HCT116 (cell line): ENCODE measurements at regions not wholly inside any gene's neighbourhood (a gene's known extent, or its start where the extent isn't known, plus 50 kb on each side); places are given as distances from the start of the nearest gene placed in this dataset.

Experiments used
- ATAC-seq: fragments of 200-7000 bp; cut with Tn5 transposase; 2 replicates; pipeline ENCODE4 v1.9.1; 2020; ENCODE audit warnings: mild to moderate bottlenecking, moderate library complexity
- BruUV-seq: library from RNA; stranded (reverse); fragments of 400-500 nt; replicated peaks from 2 replicates; lab custom pipeline; 2021; lab: Mats Ljungman, UMichigan
- CTCF ChIA-PET: fragments of 300-600 bp; sonication (Branson Sonifier 250); formaldehyde crosslinking; loops from one replicate; lab custom pipeline; 2021; ENCODE audit warnings: antibody characterized with exemption; lab: Charles Lee
- POLR2A ChIA-PET: fragments of 300-600, 350-600 bp; sonication (Branson Sonifier 250); formaldehyde crosslinking; loops from one replicate; lab custom pipeline; 2021; ENCODE audit warnings: antibody characterized with exemption; lab: Charles Lee
- RAD21 ChIA-PET, 2 experiments: fragments of 300-600 bp; sonication (Branson Sonifier 250); formaldehyde crosslinking; loops; one replicate each; lab custom pipeline; 2023; ENCODE audit warnings: low total read pairs in 2 of 2; ENCODE audit not compliant: uncharacterized antibody in 2 of 2, unreplicated experiment in 2 of 2, low non-redundant PET in 1 of 2; lab: Charles Lee
- DNase-seq: peaks from one replicate; pipeline ENCODE4 v3.0.0-alpha.2; 2010; ENCODE audit warnings: low read depth, low spot score
- H2AFZ ChIP-seq: fragments of 200-600 bp; shearing (Covaris generic), sonication (generic); 2 replicates; pipeline ENCODE4 v1.6.1; 2017; ENCODE audit warnings: low read depth, mixed run types, mixed read lengths, antibody characterized with exemption, low read length; ENCODE audit not compliant: poor library complexity, severe bottlenecking
- H3K27ac ChIP-seq: 2 replicates; pipeline ENCODE4 v1.5.1; 2012; ENCODE audit warnings: low read depth, low read length
- H3K27me3 ChIP-seq: fragments of 200-600 bp; sonication (generic); 2 replicates; pipeline ENCODE4 v1.6.1; 2016; ENCODE audit warnings: mixed run types, low read length, mixed read lengths; ENCODE audit not compliant: insufficient read depth
- H3K36me3 ChIP-seq, 2 experiments: fragments of 200-500 bp in 1 of 2; fragments of 200-600 bp in 1 of 2; sonication (Bioruptor generic) in 1 of 2; sonication (generic) in 1 of 2; 2 replicates each; pipeline versions ENCODE4 v1.5.1 to v1.6.1; 2014 to 2016; ENCODE audit warnings: low read length in 2 of 2, inconsistent platforms in 1 of 2, mixed read lengths in 1 of 2, mixed run types in 1 of 2; ENCODE audit not compliant: insufficient read depth in 2 of 2, control insufficient read depth in 1 of 2
- H3K4me1 ChIP-seq, 2 experiments: fragments of 200-600 bp in 1 of 2; sonication (generic) in 1 of 2; 2 replicates each; pipeline versions ENCODE4 v1.5.1 to v1.6.1; 2012 to 2017; ENCODE audit warnings: low read length in 2 of 2, inconsistent platforms in 1 of 2, mild to moderate bottlenecking in 1 of 2, mixed read lengths in 1 of 2, mixed run types in 1 of 2, moderate library complexity in 1 of 2; ENCODE audit not compliant: insufficient read depth in 2 of 2, control insufficient read depth in 1 of 2
- H3K4me2 ChIP-seq: fragments of 200-600 bp; sonication (generic); 2 replicates; pipeline ENCODE4 v1.6.1; 2017; ENCODE audit warnings: mixed run types, low read length, mixed read lengths
- H3K4me3 ChIP-seq, 2 experiments: fragments of 200-600 bp in 1 of 2; sonication (generic) in 1 of 2; replicated peaks in 1 of 2; 2 replicates each; pipeline ENCODE4 v1.5.1; 2011 to 2016; ENCODE audit warnings: low read length in 2 of 2, control low read depth in 1 of 2, low read depth in 1 of 2, mild to moderate bottlenecking in 1 of 2, mixed read lengths in 1 of 2, mixed run types in 1 of 2
- H3K79me2 ChIP-seq: fragments of 200-600 bp; sonication (generic); 2 replicates; pipeline ENCODE4 v1.6.1; 2017; ENCODE audit warnings: mild to moderate bottlenecking, mixed run types, low read length, moderate library complexity, mixed read lengths; ENCODE audit not compliant: insufficient read depth
- H3K9ac ChIP-seq: fragments of 200-600 bp; sonication (generic); 2 replicates; pipeline ENCODE4 v1.6.1; 2016; ENCODE audit warnings: low read length, mixed read lengths
- H3K9me2 ChIP-seq: fragments of 200-600 bp; sonication (generic), shearing (Covaris generic); 2 replicates; pipeline ENCODE4 v1.6.1; 2017; ENCODE audit warnings: mixed run types, mild to moderate bottlenecking, moderate library complexity; ENCODE audit not compliant: insufficient read depth
- H3K9me3 ChIP-seq, 2 experiments: fragments of 200-500 bp in 1 of 2; fragments of 200-600 bp in 1 of 2; sonication (Bioruptor generic) in 1 of 2; sonication (generic) in 1 of 2; 2 replicates each; pipeline ENCODE4 v1.6.1; 2014 to 2017; ENCODE audit warnings: low read length in 2 of 2, mixed read lengths in 2 of 2, inconsistent platforms in 1 of 2, low read depth in 1 of 2, mild to moderate bottlenecking in 1 of 2, mixed run types in 1 of 2, moderate library complexity in 1 of 2; ENCODE audit not compliant: control insufficient read depth in 1 of 2, insufficient read depth in 1 of 2
- H4K20me1 ChIP-seq: fragments of 200-600 bp; sonication (generic), shearing (Covaris generic); 2 replicates; pipeline ENCODE4 v1.6.1; 2017; ENCODE audit warnings: mixed run types, mild to moderate bottlenecking, moderate library complexity; ENCODE audit not compliant: insufficient read depth
- CEBPB ChIP-seq: IDR thresholded peaks from 2 replicates; pipeline ENCODE4 v1.6.1; 2012; ENCODE audit warnings: low read depth
- JUND ChIP-seq: IDR thresholded peaks from 2 replicates; pipeline ENCODE4 v1.6.1; 2012
- POLR2AphosphoS5 ChIP-seq: IDR thresholded peaks from 2 replicates; pipeline ENCODE4 v1.6.1; 2011; ENCODE audit warnings: mild to moderate bottlenecking, low read depth, low read length, moderate library complexity
- SIN3A ChIP-seq: IDR thresholded peaks from 2 replicates; pipeline ENCODE4 v1.6.1; 2012; ENCODE audit warnings: low read depth
- SP1 ChIP-seq: IDR thresholded peaks from 2 replicates; pipeline ENCODE4 v1.6.1; 2012; ENCODE audit warnings: low read depth
- TCF7L2 ChIP-seq: IDR thresholded peaks from 2 replicates; pipeline ENCODE4 v1.7.0; 2011; ENCODE audit warnings: borderline replicate concordance, inconsistent platforms; ENCODE audit not compliant: insufficient read depth, insufficient read length; ENCODE audit errors: extremely low read depth
- ZFX ChIP-seq: fragments of 450-650 bp; IDR thresholded peaks from 2 replicates; pipeline ENCODE4 v1.6.1; 2017
- ZNF274 ChIP-seq: fragments of 200-500 bp; sonication (Bioruptor generic); IDR thresholded peaks from 2 replicates; pipeline ENCODE4 v1.6.1; 2014; ENCODE audit warnings: mild to moderate bottlenecking, low read depth, low read length, inconsistent platforms
- intact Hi-C: fragments of 100-400 bp; cut with micrococcal nuclease; formaldehyde crosslinking; loops from 2 replicates; pipeline ENCODE4 v1.10.0; 2022
- TF ChIP-seq, protein P1 (sequence below), 3 experiments: fragments of 200-600 bp in 1 of 3; sonication (generic) in 1 of 3; IDR thresholded peaks in 2 of 3; conservative IDR thresholded peaks in 1 of 3; 2 replicates each; pipeline ENCODE4 v1.5.1; 2012 to 2017; ENCODE audit warnings: low read depth in 2 of 3, low read length in 2 of 3, antibody characterized with exemption in 1 of 3, borderline replicate concordance in 1 of 3, control low read depth in 1 of 3, mild to moderate bottlenecking in 1 of 3, mixed read lengths in 1 of 3, mixed run types in 1 of 3, moderate library complexity in 1 of 3; ENCODE audit not compliant: insufficient read depth in 1 of 3
- TF ChIP-seq, protein P2 (sequence below): IDR thresholded peaks from 2 replicates; pipeline ENCODE4 v1.6.1; 2011; ENCODE audit warnings: mild to moderate bottlenecking, low read length, moderate library complexity; ENCODE audit not compliant: insufficient replicate concordance; ENCODE audit errors: extremely low read depth
- TF ChIP-seq, protein P3 (sequence below): IDR thresholded peaks from 2 replicates; pipeline ENCODE4 v1.6.1; 2012; ENCODE audit warnings: low read depth

DNA sequence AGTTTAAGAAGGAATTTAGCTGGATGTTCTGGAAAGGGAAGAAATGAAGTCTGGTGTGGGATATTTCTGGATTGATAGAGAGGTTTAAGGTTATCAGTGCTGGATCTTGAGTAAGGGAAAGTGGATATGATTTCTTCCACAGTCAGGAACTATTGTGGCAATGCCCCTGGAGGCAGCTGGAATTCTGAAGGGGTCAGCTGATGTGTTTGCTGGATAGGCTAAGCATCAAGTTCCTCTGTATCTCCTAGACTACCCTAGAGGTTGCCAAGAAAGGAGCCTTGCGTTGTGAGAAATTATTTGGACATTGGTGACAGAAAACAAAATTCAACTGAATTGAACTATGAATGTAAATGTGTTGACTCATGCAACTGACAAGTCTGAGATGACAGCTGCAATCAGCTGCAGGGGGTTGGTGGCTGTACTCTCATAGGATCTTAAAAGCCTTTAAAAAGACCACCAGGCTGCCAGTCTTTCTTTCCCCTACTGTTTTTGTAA is 244.4 kb downstream of the ATXN7L3B start:
- TF ChIP-seq ZNF274: no peak
- TF ChIP-seq JUND: no peak
- no peak for TF ChIP-seq CEBPB
- no peak for TF ChIP-seq TCF7L2
- no peak for TF ChIP-seq SIN3A
- TF ChIP-seq POLR2AphosphoS5: no peak
- TF ChIP-seq, protein P1, sequence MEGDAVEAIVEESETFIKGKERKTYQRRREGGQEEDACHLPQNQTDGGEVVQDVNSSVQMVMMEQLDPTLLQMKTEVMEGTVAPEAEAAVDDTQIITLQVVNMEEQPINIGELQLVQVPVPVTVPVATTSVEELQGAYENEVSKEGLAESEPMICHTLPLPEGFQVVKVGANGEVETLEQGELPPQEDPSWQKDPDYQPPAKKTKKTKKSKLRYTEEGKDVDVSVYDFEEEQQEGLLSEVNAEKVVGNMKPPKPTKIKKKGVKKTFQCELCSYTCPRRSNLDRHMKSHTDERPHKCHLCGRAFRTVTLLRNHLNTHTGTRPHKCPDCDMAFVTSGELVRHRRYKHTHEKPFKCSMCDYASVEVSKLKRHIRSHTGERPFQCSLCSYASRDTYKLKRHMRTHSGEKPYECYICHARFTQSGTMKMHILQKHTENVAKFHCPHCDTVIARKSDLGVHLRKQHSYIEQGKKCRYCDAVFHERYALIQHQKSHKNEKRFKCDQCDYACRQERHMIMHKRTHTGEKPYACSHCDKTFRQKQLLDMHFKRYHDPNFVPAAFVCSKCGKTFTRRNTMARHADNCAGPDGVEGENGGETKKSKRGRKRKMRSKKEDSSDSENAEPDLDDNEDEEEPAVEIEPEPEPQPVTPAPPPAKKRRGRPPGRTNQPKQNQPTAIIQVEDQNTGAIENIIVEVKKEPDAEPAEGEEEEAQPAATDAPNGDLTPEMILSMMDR (IDR thresholded peaks at IDR 0.05 in 2 of 3, conservative IDR thresholded peaks at IDR 0.05 in 1 of 3; ENCODE audit: borderline replicate concordance in 1 of 3, insufficient read depth in 1 of 3, low read depth in 2 of 3, low read length in 2 of 3): no peak
- TF ChIP-seq, protein P2, sequence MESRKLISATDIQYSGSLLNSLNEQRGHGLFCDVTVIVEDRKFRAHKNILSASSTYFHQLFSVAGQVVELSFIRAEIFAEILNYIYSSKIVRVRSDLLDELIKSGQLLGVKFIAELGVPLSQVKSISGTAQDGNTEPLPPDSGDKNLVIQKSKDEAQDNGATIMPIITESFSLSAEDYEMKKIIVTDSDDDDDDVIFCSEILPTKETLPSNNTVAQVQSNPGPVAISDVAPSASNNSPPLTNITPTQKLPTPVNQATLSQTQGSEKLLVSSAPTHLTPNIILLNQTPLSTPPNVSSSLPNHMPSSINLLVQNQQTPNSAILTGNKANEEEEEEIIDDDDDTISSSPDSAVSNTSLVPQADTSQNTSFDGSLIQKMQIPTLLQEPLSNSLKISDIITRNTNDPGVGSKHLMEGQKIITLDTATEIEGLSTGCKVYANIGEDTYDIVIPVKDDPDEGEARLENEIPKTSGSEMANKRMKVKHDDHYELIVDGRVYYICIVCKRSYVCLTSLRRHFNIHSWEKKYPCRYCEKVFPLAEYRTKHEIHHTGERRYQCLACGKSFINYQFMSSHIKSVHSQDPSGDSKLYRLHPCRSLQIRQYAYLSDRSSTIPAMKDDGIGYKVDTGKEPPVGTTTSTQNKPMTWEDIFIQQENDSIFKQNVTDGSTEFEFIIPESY: no peak
- no peak for TF ChIP-seq SP1
- no peak for TF ChIP-seq ZFX
- TF ChIP-seq, protein P3, sequence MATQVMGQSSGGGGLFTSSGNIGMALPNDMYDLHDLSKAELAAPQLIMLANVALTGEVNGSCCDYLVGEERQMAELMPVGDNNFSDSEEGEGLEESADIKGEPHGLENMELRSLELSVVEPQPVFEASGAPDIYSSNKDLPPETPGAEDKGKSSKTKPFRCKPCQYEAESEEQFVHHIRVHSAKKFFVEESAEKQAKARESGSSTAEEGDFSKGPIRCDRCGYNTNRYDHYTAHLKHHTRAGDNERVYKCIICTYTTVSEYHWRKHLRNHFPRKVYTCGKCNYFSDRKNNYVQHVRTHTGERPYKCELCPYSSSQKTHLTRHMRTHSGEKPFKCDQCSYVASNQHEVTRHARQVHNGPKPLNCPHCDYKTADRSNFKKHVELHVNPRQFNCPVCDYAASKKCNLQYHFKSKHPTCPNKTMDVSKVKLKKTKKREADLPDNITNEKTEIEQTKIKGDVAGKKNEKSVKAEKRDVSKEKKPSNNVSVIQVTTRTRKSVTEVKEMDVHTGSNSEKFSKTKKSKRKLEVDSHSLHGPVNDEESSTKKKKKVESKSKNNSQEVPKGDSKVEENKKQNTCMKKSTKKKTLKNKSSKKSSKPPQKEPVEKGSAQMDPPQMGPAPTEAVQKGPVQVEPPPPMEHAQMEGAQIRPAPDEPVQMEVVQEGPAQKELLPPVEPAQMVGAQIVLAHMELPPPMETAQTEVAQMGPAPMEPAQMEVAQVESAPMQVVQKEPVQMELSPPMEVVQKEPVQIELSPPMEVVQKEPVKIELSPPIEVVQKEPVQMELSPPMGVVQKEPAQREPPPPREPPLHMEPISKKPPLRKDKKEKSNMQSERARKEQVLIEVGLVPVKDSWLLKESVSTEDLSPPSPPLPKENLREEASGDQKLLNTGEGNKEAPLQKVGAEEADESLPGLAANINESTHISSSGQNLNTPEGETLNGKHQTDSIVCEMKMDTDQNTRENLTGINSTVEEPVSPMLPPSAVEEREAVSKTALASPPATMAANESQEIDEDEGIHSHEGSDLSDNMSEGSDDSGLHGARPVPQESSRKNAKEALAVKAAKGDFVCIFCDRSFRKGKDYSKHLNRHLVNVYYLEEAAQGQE: no peak
- TF ChIP-seq, all 23 proteins: peak for 0

More for the DNA sequence above, 244.4 kb downstream of the ATXN7L3B start:
- Histone ChIP-seq H3K79me2 (no peaks in the 10 kb centered on the region), H3K27me3 (no peaks in the 10 kb centered on the region), H3K4me3 (no peak overlapping the region), H3K27ac (no peak overlapping the region), H3K9me3 (no peaks in the 10 kb centered on the region), H3K4me2 (no peak overlapping the region), H4K20me1 (no peaks in the 10 kb centered on the region), H3K9me2 (no peaks in the 10 kb centered on the region), H3K9ac (no peak overlapping the region), H2AFZ (no peak overlapping the region), H3K4me1 (peaks cover 0 to 15% of the 10 kb centered on the region in 2 experiments; a peak in 2 of 4 replicates), H3K36me3 (no peaks in the 10 kb centered on the region)
- no peak for ATAC-seq
- ChIA-PET CTCF (no interaction called here), POLR2A (no interaction called here), RAD21 (no interaction called here)
- intact Hi-C loops: no loop called here
- BruUV-seq: no TSS peak
- no peak for DNase-seq
